ENCODE measurements at regions not wholly inside any gene's neighbourhood (a gene's known extent, or its start where the extent isn't known, plus 50 kb on each side); places are given as distances from the start of the nearest gene placed in this dataset.

GRCh38 chr12:91613223-91613779 lies 430.7 kb upstream of the DCN start:
- intact Hi-C loops (cut with micrococcal nuclease; ENCODE audit: unreplicated experiment): no loop called here
- BruUV-seq (replicated peaks): no TSS peak
- Histone ChIP-seq H3K4me3 (ENCODE audit: low read depth, low read length, poor library complexity, severe bottlenecking) (no peak overlapping the region), H3K9me3 (ENCODE audit: low read depth, low read length, poor library complexity, severe bottlenecking) (no peaks in the 10 kb centered on the region), H3K27me3 (replicated peaks; ENCODE audit: insufficient read depth, low read depth, low read length, poor library complexity) (no peaks in the 10 kb centered on the region), H3K4me1 (ENCODE audit: insufficient read depth, low read length, poor library complexity, severe bottlenecking) (peaks cover 3% of the 10 kb centered on the region), H3K27ac (ENCODE audit: low read depth, low read length, poor library complexity, severe bottlenecking) (no peak overlapping the region), H3K36me3 (ENCODE audit: insufficient read depth, low read length, poor library complexity, severe bottlenecking) (no peaks in the 10 kb centered on the region)
- TF ChIP-seq CTCF (conservative IDR thresholded peaks at IDR 0.05; ENCODE audit: low read depth, low read length) (no peak), EZH2 (IDR thresholded peaks at IDR 0.05; ENCODE audit: borderline replicate concordance, low read depth, low read length, poor library complexity, severe bottlenecking) (no peak)
- no peak for DNase-seq (ENCODE audit: low spot score)
- ChIA-PET POLR2A (ENCODE audit: low non-redundant PET) (no interaction called here), CTCF (no interaction called here)

DNA sequence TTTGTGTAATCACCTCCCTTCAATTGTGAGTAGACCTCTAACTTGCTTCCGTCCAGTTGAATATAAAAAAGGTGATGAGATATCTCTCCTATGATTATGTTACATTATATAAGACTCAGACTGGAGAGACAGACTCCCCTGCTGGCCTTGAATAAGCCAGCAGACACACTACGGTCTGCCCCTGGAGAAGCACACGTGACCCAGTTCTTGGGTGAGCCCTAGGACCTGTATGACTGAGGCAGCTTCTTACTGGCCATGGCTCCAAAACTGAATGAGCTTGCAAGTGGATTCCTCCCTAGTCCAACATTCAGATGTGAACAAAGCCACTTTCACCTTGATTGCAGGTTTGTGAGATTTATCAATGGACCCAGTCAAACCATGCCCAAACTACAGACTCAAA lies 427.9 kb upstream of the DCN start:
- no TSS peak for BruUV-seq (replicated peaks)
- intact Hi-C loops (cut with micrococcal nuclease; ENCODE audit: unreplicated experiment): no loop called here
- no peak overlapping the region for H3K4me3 ChIP-seq (ENCODE audit: low read depth, low read length, poor library complexity, severe bottlenecking)
- ChIA-PET CTCF (no interaction called here), POLR2A (ENCODE audit: low non-redundant PET) (no interaction called here)
- H3K27ac ChIP-seq (ENCODE audit: low read depth, low read length, poor library complexity, severe bottlenecking): no peak overlapping the region
- DNase-seq (ENCODE audit: low spot score): no peak
- no peaks in the 10 kb centered on the region for H3K9me3 ChIP-seq (ENCODE audit: low read depth, low read length, poor library complexity, severe bottlenecking)
- H3K27me3 ChIP-seq (replicated peaks; ENCODE audit: insufficient read depth, low read depth, low read length, poor library complexity): no peaks in the 10 kb centered on the region
- TF ChIP-seq CTCF (conservative IDR thresholded peaks at IDR 0.05; ENCODE audit: low read depth, low read length): no peak
- TF ChIP-seq EZH2 (IDR thresholded peaks at IDR 0.05; ENCODE audit: borderline replicate concordance, low read depth, low read length, poor library complexity, severe bottlenecking): no peak
- H3K36me3 ChIP-seq (ENCODE audit: insufficient read depth, low read length, poor library complexity, severe bottlenecking): no peaks in the 10 kb centered on the region
- no peaks in the 10 kb centered on the region for H3K4me1 ChIP-seq (ENCODE audit: insufficient read depth, low read length, poor library complexity, severe bottlenecking)

DNA sequence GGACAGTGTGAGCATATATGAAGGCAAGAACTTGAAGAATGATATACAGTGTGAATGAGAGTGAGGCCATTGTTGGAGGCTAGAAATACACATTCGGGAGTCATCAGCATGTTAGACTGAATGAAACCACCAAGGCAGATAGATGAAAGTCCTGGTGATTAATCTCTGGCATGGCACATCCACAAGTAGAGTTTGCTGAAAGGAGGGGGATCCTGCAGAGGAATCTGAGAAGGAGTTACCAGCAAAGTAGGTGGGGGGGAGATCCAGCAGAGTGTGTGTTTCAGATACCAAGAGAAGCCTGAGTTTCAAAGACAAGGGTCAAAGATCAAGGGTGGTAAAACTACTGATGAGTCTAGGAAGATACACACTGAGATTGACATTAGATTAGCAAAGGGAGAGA lies 426.7 kb upstream of the DCN start:
- no TSS peak for BruUV-seq (replicated peaks)
- no peaks in the 10 kb centered on the region for H3K4me1 ChIP-seq (ENCODE audit: insufficient read depth, low read length, poor library complexity, severe bottlenecking)

More for the DNA sequence above, 426.7 kb upstream of the DCN start:
- Histone ChIP-seq H3K9me3 (ENCODE audit: low read depth, low read length, poor library complexity, severe bottlenecking) (no peaks in the 10 kb centered on the region), H3K27ac (ENCODE audit: low read depth, low read length, poor library complexity, severe bottlenecking) (no peak overlapping the region), H3K4me3 (ENCODE audit: low read depth, low read length, poor library complexity, severe bottlenecking) (no peak overlapping the region), H3K36me3 (ENCODE audit: insufficient read depth, low read length, poor library complexity, severe bottlenecking) (no peaks in the 10 kb centered on the region), H3K27me3 (replicated peaks; ENCODE audit: insufficient read depth, low read depth, low read length, poor library complexity) (no peaks in the 10 kb centered on the region)
- TF ChIP-seq CTCF (conservative IDR thresholded peaks at IDR 0.05; ENCODE audit: low read depth, low read length): no peak
- TF ChIP-seq EZH2 (IDR thresholded peaks at IDR 0.05; ENCODE audit: borderline replicate concordance, low read depth, low read length, poor library complexity, severe bottlenecking): no peak
- ChIA-PET POLR2A (ENCODE audit: low non-redundant PET) (no interaction called here), CTCF (no interaction called here)
- DNase-seq (ENCODE audit: low spot score): no peak
- intact Hi-C loops (cut with micrococcal nuclease; ENCODE audit: unreplicated experiment): no loop called here

Data from A673 (cell line).